EH (cell line): ENCODE measurements at regions not wholly inside any gene's neighbourhood (a gene's known extent, or its start where the extent isn't known, plus 50 kb on each side); places are given as distances from the start of the nearest gene placed in this dataset.

Experiments
- DNase-seq: peaks from one replicate; pipeline ENCODE4 v3.0.0-alpha.2; 2015; ENCODE audit warnings: low read depth

GRCh38 chr7:46810986-46811385 lies 770.9 kb downstream of the TNS3 start:
- peak; percentile 31 for DNase-seq

- DNase-seq = no peak
Measured at GRCh38 chr7:46809886-46810285, 772.0 kb downstream of the TNS3 start.

GRCh38 chr7:46806856-46807255 lies 775.1 kb downstream of the TNS3 start:
- DNase-seq = no peak

GRCh38 chr7:46802479-46802878 lies 779.4 kb downstream of the TNS3 start:
- DNase-seq = no peak

- peak; percentile 69 for DNase-seq
Measured at GRCh38 chr7:46791188-46791587, 790.7 kb downstream of the TNS3 start.

GRCh38 chr7:46786995-46787394 lies 794.9 kb downstream of the TNS3 start:
- DNase-seq = no peak

GRCh38 chr7:46786221-46786954 lies 795.5 kb downstream of the TNS3 start:
- DNase-seq = peak; percentile 84

- DNase-seq = peak; percentile 78
Measured at GRCh38 chr7:46784732-46785131, 797.2 kb downstream of the TNS3 start.

GRCh38 chr7:46781901-46782439 lies 799.9 kb downstream of the TNS3 start:
- peak; percentile 59 for DNase-seq

- peak; percentile 51 for DNase-seq
Measured at GRCh38 chr7:46776790-46777189, 805.1 kb downstream of the TNS3 start.

GRCh38 chr7:46775776-46776175 lies 806.1 kb downstream of the TNS3 start:
- DNase-seq = peak; percentile 76

- no peak for DNase-seq
Measured at GRCh38 chr7:46775020-46775419, 806.9 kb downstream of the TNS3 start.

GRCh38 chr7:46774515-46774914 lies 807.4 kb downstream of the TNS3 start:
- no peak for DNase-seq

GRCh38 chr7:46772776-46773175 lies 809.1 kb downstream of the TNS3 start:
- peak; percentile 59 for DNase-seq

- DNase-seq = no peak
Measured at GRCh38 chr7:46767071-46767470, 814.8 kb downstream of the TNS3 start.

- peak; percentile 98 for DNase-seq
Measured at GRCh38 chr7:46764100-46764936, 817.6 kb downstream of the TNS3 start.

GRCh38 chr7:46763344-46763743 lies 818.6 kb downstream of the TNS3 start:
- DNase-seq = no peak

- peak; percentile 82 for DNase-seq
Measured at GRCh38 chr7:46759711-46760480, 822.0 kb downstream of the TNS3 start.

- DNase-seq = no peak
Measured at GRCh38 chr7:46756996-46757395, 824.9 kb downstream of the TNS3 start.

- no peak for DNase-seq
Measured at GRCh38 chr7:46756256-46756655, 825.7 kb downstream of the TNS3 start.

GRCh38 chr7:46755120-46756034 lies 826.5 kb downstream of the TNS3 start:
- no peak for DNase-seq
